GM19239 (cell line): ENCODE measurements at regions not wholly inside any gene's neighbourhood (a gene's known extent, or its start where the extent isn't known, plus 50 kb on each side); places are given as distances from the start of the nearest gene placed in this dataset.

ENCODE experiments used
- DNase-seq: peaks from one replicate; pipeline ENCODE4 v3.0.0; 2011; ENCODE audit warnings: low spot score; ENCODE audit not compliant: insufficient read length
- FAIRE-seq: peaks from 2 replicates; lab custom pipeline; 2011; peaks lifted over from hg19 to GRCh38; lab: Jason Lieb, UNC

DNA sequence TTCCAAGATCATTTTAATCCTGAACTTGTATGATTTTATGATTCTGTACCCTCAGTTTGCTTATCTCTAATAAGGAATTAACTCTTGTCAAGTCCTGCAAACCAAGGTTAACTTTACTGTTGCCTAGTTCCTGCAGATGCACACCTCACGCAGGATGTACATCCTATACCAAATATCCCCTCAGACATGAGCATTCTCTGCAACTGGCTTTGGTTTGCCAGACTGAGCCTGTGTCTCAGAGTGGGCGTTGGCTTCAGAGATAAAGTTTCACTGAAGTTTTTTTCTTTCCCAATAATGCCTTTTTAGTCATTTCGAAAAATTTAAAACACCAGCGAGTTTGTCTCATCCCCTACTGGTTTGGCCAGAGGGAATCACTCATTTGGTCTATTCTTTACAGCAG lies 173.9 kb downstream of the NR2F2 start:
- no peak for FAIRE-seq

DNA sequence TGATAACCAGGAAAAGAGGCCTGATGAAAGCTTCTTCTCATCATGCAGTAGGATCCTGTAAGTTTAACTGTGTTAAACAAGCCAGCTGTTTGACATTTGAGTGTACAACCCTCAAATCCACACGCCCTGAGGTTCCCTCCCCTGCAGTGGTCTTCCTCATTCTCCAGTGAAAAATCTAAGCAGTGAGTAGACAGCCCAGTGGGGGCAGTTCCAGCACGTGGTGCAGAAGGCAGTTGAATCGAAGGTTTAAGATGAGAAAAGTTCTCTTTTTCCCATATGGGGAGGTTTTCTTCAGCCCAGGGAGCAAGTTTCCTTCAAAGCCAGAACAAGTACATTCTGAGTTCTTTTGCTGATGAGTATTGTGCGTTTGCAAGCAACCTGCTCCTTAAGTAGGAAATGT lies 174.5 kb downstream of the NR2F2 start:
- DNase-seq, result no peak
- FAIRE-seq, result no peak

More for the DNA sequence above, 173.9 kb downstream of the NR2F2 start:
- no peak for DNase-seq

DNA sequence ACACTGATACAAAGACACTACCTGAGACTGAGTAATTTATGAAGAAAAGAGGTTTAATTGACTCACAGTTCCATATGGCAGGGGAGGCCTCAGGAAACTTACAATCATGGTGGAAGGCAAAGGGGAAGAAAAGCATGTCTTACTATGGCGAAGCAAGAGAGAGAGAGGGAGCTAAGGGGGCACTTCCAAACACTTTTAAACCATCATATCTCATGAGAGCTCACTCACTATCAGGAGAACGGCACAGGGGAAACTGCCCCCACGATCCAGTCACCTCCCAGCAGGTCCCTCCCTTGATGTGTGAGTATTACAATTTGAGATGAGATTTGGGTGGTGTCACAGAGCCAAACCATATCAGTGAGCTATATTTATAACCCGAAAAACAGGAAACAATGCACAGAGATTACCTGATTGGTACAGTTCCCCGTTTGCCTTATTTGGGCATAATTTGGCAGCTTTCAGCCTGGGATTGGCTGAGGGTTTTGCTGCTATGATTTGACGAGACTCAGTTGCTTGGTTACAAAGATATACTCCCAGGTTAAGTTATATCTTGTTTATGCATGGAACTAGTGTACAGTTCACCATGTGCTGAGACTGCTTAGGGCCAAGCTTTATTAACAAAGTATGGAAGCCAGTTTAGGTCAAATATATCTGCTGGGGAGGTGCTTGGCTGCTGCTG lies 184.2 kb downstream of the NR2F2 start:
- no peak for DNase-seq
- FAIRE-seq, result no peak

DNA sequence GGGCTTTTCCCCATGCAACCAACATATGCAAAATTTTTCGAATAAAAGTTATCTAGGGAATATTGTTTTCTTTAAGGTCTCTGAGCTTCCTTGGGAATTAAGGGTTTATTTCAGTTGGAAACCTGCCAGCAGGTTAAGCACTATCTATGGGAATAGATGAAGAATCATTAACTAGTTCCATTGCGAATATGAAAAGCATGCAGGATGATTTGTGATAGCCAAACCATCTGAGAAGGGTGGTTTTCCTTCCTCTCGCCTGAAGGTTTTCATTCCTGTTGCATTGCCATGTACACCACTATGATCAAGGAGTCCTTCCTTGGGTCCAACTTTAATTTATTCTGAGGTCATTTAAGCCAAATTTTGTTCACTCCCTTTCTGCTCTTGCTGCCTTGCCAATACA lies 184.9 kb downstream of the NR2F2 start:
- no peak for DNase-seq
- FAIRE-seq, result no peak

DNA sequence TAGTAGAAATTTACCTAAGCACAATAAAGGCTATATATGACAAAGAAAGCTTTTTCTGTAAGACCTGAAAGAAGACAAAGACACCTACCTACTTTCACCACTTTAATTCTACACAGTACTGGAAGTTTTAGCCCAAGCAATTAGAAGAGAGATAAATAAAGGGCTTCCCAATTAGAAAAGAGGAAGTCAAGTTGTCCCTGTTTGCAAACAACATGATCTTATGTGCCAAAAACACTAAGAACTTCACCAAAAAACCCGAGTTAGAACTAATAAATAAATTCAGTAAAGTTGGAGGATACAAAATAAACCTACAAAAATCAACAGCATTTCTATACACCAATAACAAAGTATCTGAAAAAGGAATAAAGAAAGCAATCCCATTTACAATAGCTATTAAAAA lies 190.9 kb downstream of the NR2F2 start:
- no peak for FAIRE-seq

DNA sequence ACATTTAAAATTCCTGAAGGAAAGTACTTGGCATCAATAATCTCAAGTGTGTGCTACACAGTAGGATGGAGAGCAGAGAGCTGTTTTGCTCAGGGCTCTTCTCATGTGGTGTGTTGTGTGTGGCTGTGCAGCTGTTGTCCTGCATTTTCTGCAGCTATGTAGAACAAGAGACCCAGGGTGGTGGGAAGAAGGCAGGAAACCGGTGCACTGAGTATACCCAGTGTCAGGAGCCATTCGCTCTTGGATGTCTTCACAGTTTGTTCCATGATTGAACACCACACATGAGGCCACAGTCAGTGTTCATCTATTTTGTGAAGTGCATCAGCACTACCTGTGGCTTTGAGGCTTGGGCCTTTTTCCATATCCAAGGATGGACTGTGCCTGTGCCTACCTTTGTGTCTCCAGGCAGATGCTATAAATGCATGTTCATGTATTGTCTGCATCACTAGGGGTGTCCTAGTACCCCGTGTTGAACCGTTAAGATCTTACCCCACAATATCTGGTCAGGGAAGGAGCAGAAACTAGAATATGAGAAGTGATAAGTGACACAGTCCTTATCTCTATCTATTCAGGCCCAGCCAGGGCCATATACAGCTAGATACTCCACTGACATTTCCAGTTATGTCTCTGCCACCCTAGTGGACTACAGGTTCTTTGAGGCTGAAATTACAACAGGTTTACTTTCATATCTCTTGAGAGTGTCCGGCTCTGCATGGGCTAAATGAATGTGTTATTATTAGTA lies 194.3 kb downstream of the NR2F2 start:
- FAIRE-seq, result no peak
- DNase-seq, result no peak

More for the DNA sequence above, 190.9 kb downstream of the NR2F2 start:
- DNase-seq, result no peak

DNA sequence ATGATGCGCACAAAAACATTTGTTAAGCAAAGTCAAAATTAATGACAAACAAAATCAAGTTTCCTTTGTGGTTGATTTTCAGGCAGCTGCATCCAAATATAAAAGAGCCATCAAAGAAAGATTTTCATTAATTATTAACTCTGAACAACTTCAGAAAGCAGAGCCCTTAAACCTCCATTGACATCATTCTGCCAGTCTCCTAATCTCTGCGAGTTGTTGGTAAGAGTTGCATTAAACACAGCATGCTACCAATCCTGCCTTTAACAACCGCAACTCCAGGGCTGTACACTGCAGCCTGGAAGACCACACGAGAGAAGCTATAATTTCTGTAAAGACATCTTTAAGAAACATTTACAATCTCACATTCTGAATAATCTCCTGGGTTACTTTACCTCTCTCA lies 204.6 kb downstream of the NR2F2 start:
- DNase-seq (no peak), FAIRE-seq (no peak)

DNA sequence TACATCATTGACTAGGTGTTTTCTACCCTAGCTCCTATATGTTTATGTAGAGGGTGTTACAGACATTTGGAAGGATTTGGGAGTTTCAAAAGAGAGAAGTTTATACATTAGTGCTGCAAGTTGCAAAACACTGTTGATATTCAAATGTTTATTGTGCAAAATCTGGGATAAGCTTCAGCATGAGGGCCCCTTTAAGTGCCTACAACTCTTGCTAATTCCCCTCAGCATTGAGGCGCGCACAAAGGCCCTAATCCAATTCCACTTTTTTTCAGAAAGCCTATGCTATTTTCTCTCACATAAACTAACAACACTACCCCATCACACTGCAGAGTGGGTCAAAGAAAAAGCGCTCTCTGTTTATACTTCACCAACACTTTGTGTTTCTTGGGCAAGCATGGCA lies 208.0 kb downstream of the NR2F2 start:
- FAIRE-seq, result no peak

DNA sequence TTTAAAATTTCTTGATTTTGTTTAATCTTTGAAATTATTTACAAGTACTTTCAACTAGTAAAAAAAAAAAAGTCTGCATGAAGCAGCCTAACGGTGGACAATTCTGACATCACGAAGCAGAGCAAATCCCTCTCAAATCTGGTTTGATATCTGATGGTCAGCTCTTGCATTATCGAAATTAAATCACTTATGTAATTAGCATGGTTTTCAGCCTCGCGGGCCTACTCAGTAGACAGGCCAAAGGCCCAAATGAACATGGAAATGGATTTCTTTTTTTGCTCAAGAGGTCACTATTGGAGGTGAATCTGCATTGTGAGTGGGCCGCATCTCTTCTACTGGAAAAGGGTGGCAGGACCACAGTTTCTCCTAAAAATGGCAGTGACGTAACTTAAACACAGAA lies 209.8 kb downstream of the NR2F2 start:
- no peak for DNase-seq
- no peak for FAIRE-seq

More for the DNA sequence above, 208.0 kb downstream of the NR2F2 start:
- DNase-seq, result no peak

DNA sequence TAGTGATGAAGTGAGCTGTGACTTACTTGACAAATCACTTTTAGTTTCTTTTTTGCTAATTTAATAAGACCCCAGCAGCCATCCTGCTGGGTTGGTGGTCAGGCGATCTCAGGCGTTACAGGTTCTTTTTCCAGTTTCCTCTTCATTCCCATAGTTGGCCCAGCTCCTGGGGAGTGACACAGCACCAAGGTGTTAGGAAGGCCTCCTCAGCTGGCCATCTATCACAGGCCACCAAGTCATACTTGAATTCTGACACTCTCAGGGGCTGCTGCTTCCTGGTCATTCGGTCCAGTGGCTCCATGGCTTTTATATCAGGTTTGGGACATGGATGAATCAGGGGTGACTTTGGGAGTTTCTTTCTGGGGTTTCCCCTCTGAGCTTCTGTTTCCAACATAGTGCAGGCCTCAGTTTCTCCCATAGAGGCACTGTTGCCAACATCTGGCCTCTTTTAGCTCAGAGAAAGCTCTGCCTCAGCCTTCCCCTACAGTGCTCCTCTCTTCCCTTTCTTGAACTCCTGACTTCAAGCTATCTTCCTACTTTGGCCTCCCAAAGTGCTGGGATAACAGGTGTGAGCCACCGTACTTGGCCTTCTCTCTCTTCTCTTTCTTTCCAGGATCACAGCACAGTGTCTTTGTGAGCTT lies 211.8 kb downstream of the NR2F2 start:
- no peak for DNase-seq
- FAIRE-seq, result no peak

DNA sequence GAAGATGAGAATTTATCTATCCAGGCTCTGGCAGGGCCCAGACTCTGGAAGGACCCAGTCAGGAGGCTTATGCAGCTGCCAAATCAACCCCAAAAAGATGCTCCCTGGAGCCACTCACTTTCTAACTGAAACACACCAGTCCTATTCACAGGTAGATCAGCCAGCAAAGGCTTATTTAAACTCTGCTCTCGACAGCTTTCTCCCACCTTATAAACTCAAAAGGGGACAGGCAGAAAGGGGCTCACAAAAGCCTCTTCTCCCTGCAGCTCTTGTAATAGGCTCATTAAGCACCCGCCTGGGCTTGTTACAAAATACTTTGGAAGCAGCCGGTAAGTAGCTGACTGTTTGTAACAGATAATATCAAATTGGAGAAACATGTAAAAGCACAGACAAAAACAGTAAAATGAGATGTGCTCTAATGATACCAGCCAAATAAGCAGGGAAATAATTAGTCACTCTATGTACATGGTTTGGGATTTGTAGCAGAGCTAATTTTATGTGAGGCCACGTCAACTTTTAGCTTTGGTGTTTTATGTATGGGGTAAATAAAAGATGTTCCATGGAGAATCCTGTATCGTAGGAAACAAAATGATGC lies 213.8 kb downstream of the NR2F2 start:
- FAIRE-seq (no peak), DNase-seq (no peak)

DNA sequence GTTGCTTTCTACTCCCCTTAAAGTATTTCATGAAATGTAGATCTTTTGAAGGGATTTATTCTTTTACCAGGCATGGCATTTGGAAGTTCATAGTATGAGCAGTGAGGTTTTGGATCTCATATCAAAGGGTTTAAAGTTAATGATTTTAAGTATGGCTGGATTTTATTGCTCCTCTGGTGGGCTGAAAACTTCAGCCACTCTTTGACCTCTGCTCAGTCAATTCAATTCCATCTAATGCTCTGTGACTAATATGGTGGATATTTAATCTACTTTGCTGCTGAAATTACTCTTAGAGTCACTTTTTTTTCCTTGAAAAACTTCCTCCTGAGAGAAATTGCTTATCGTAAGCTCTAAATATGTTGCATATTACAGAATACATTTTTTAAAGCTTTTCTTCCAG lies 218.6 kb downstream of the NR2F2 start:
- no peak for DNase-seq
- no peak for FAIRE-seq

DNA sequence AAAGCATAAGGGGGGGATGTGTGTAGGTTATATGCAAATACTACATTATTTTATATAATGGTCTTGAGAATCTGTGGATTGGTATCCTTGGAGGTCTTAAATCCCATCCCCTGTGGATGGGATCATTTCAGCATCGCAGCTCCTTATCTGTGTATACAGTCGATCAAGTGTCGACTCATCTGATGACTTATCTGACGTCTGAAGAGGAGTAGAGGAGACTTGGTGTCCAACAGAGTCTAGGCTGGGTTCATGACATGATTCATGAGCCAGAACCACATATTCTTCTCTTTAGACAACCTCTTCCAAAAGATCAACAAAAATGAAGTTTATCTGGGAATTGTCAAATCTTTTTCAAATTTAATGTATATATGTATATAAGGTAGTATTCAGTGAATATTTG lies 220.7 kb downstream of the NR2F2 start:
- no peak for FAIRE-seq

DNA sequence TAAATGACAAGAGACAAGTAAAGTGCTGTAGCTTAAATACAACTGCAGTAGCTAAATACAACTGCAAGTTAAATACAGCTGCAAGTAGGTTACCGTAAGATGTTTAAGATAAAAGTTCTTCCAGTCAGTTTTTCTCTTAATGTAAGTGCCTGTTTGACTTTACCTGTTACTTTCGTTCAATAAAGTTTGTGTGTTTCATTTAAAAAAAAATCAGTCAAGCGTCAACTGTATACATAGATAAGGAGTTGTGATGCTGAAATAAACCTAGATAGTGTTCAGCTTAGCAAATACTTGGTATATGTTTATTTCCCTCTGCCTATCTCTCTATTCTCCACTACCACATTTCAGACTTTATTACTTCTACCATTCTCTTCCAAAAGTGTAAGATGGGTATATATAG lies 221.2 kb downstream of the NR2F2 start:
- FAIRE-seq, result no peak
- DNase-seq, result no peak

More for the DNA sequence above, 220.7 kb downstream of the NR2F2 start:
- DNase-seq, result no peak

DNA sequence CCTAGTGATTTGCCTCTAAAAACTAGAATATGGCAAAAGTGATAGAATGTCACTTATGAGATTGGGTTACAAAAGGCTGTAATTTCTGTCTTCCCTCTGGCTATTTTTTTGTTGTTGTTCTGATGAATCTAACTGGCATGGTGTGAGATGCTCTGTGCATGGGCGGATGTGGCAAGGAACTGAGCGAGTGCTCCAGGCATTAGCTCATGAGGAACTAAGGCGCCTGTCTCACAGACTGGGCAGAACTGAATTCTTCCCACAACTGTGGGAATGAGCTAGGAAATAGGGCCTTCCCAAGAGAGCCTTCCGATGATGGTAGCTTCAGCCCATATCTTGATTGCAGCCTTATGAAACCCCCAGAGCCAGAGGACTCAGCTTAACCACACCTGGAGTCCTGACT lies 222.5 kb downstream of the NR2F2 start:
- FAIRE-seq (no peak), DNase-seq (no peak)

DNA sequence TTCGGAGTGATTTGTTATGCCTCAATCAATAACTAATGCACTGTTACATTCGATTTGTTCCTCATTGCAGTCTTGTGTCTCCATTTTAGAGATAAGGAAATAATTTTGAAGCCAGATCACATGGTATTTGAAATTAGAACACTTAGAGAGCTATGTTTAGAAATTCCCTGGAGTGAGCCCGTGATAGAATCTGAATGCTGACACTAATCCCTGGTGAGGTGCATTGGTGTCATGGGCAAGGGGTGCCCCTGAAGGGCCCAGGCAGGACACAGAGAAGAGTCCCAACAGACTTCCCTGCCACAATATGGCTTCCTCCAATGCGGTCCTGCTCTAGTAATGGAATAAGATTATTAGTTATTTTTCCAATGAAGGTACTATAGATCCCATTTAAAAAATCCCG lies 223.0 kb downstream of the NR2F2 start:
- no peak for DNase-seq
- no peak for FAIRE-seq

DNA sequence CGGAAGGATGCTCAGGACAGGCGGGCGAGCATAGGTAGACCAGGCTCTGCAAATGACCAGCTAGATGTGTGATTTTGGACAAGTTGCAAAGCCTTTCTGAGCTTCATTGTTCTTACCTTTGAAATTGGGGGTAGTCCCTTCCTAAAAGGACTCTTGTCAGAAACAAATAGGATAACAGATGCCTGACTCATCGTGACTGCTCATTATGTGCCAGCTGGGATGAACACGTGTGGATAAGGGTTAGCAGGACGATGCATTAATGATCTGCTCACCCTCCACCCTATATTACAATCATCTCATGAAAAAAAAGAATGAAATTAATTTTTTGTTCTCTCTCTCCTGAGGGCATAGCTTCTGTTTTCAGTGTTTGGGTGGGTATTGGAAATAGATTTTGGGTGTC lies 223.4 kb downstream of the NR2F2 start:
- no peak for FAIRE-seq

DNA sequence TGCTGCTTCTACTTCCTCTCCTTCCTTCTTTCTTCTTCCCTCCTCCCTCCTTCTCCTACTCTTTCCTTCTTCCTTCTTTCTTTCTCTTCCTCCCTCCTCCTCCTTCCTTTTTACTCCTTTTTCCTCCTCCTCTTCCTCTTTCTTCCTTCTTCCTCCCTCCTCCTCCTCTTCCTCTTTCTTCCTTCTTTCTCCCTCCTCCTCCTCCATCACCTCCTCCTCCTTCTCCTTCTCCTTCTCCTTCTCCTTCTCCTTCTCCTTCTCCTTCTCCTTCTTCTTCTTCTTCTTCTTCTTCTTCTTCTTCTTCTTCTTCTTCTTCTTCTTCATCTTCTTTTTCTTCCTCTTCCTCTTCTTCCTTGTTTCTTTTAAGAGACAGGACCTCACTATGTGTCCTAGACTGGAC lies 224.0 kb downstream of the NR2F2 start:
- DNase-seq (no peak), FAIRE-seq (no peak)

More for the DNA sequence above, 223.4 kb downstream of the NR2F2 start:
- DNase-seq, result no peak

DNA sequence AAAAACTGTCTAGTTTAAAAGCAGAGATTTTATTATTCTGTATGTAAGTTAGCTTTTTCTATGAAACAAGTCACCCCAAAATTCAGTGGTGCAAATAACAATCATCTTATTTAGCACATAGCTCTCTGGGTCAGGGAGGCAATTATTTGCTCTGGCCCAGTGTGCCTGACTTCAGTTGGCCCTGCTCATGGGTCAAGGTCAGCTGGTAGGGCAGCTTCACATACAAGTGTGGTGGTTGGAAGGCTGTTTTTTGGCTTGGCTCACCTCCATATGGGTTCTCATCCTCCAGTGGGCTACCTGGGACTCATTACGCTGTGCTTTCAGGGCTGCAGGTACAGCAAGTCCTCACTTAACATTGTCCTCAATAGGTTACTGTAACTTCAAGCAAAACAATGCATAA lies 228.6 kb downstream of the NR2F2 start:
- no peak for DNase-seq
- no peak for FAIRE-seq

DNA sequence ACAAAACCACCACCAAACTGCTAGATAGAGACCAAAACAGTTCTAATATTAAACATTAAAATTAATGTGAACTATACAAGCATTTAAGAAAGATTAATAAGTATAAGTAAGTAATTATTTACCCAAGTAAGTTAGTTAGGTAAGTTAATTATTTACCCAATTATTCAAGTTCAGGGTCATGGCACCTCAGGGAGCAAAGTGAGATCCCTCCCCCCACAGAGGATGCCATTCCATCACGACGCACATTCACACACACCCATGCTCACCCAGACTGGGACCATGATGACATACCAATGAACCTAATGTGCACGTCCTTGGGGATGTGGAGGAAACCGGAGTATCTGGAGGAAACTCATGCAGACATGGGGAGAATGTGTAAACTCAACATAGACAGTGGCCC lies 229.1 kb downstream of the NR2F2 start:
- DNase-seq, result no peak
- FAIRE-seq, result no peak

DNA sequence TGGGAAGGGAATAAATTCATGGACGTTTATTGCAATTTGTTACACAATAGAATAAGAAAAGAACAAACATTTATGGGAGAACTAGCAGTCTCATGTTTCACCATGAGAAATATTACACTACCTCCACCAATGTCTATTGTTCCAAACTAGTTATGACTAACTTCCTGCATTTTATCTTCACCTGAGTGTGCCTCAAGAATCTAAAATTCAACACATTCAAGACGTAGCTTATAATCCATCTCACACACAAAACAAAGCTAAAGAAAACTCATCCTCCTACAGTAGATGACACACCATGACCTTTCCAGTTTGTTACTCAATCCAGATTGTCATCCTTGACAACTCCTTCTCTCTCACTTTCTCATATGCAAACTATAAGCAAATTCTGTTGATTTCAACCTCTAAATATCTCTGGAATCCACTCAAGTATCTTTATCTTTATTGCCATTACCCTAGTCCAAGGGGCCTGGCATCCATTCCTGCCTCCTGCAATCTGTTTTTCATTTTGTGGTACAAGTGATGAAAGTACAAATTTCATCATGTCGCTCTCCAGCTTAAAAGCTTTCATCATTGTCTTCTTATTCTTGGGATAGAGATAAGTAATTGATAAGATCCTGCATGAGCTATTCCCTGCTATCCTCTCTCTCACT lies 229.9 kb downstream of the NR2F2 start:
- DNase-seq, result no peak
- FAIRE-seq, result no peak
